Activated T-helper 2 cell treated with anti-CD3 and anti-CD28 coated beads, Interferon-gamma antibody, Interleukin-2, Interleukin-4, amounts not matched to agents 10 μg/mL and 5 μg/mL and 100 μg/mL, durations not matched to agents 14 hours and 24 hours and 36 hours (primary cell): ENCODE measurements at regions not wholly inside any gene's neighbourhood (a gene's known extent, or its start where the extent isn't known, plus 50 kb on each side); places are given as distances from the start of the nearest gene placed in this dataset.
A peak's percentile ranks its signal among the peaks of the same experiment; 100 is the strongest.

Experiments used
- DNase-seq: peaks from one replicate; pipeline ENCODE4 v3.0.0; 2021; ENCODE audit warnings: low spot score
- H3K27ac Mint-ChIP-seq: one replicate; pipeline ENCODE4 v1.8.0; 2021; ENCODE audit warnings: mixed read lengths
- H3K27me3 Mint-ChIP-seq: one replicate; pipeline ENCODE4 v1.8.0; 2021; ENCODE audit warnings: low read depth, mixed read lengths
- H3K36me3 Mint-ChIP-seq: one replicate; pipeline ENCODE4 v1.8.0; 2021; ENCODE audit warnings: low read depth, mixed read lengths
- H3K4me1 Mint-ChIP-seq: one replicate; pipeline ENCODE4 v1.8.0; 2021; ENCODE audit warnings: low read depth, mixed read lengths
- H3K4me3 Mint-ChIP-seq: one replicate; pipeline ENCODE4 v1.8.0; 2021; ENCODE audit warnings: low read depth, mild to moderate bottlenecking, moderate library complexity, mixed read lengths
- H3K9me3 Mint-ChIP-seq: one replicate; pipeline ENCODE4 v1.8.0; 2021; ENCODE audit warnings: mixed read lengths
- intact Hi-C: fragments of 100-400 bp; cut with micrococcal nuclease; formaldehyde crosslinking; loops from one replicate; pipeline ENCODE4 v1.15.1; 2023

- Mint-ChIP-seq H3K4me1 (peaks cover 14% of the 10 kb centered on the region), H3K36me3 (no peaks in the 10 kb centered on the region), H3K27me3 (peaks cover 32% of the 10 kb centered on the region), H3K27ac (no peak overlapping the region), H3K9me3 (peaks cover 2% of the 10 kb centered on the region), H3K4me3 (no peak overlapping the region)
- intact Hi-C loops, result no loop called here
- DNase-seq, result no peak
Measured at GRCh38 chr4:56286763-56287162, 100.5 kb downstream of the AASDH start.

- Mint-ChIP-seq H3K4me1 (no peaks in the 10 kb centered on the region), H3K9me3 (no peaks in the 10 kb centered on the region), H3K36me3 (no peaks in the 10 kb centered on the region), H3K27ac (no peak overlapping the region), H3K27me3 (peaks cover 8% of the 10 kb centered on the region), H3K4me3 (no peak overlapping the region)
- no peak for DNase-seq
- intact Hi-C loops, result no loop called here
Measured at GRCh38 chr4:56283375-56283774, 103.9 kb downstream of the AASDH start.

- Mint-ChIP-seq H3K9me3 (no peaks in the 10 kb centered on the region), H3K4me3 (no peak overlapping the region), H3K36me3 (no peaks in the 10 kb centered on the region), H3K27ac (no peak overlapping the region), H3K4me1 (no peaks in the 10 kb centered on the region), H3K27me3 (peaks cover 5% of the 10 kb centered on the region)
- intact Hi-C loops, result no loop called here
- DNase-seq, result no peak
Measured at GRCh38 chr4:56282004-56282403, 105.3 kb downstream of the AASDH start.

GRCh38 chr4:56276547-56276946, 110.7 kb downstream of the AASDH start:
- Mint-ChIP-seq H3K27me3 (peaks cover 22% of the 10 kb centered on the region), H3K4me1 (peaks cover 1% of the 10 kb centered on the region), H3K4me3 (no peak overlapping the region), H3K9me3 (no peaks in the 10 kb centered on the region), H3K36me3 (no peaks in the 10 kb centered on the region), H3K27ac (no peak overlapping the region)
- intact Hi-C loops, result no loop called here
- no peak for DNase-seq

- Mint-ChIP-seq H3K36me3 (no peaks in the 10 kb centered on the region), H3K4me1 (peaks cover 1% of the 10 kb centered on the region), H3K27me3 (peaks cover 22% of the 10 kb centered on the region), H3K9me3 (no peaks in the 10 kb centered on the region), H3K4me3 (no peak overlapping the region), H3K27ac (no peak overlapping the region)
- intact Hi-C loops, result no loop called here
- no peak for DNase-seq
Measured at GRCh38 chr4:56273391-56273790, 113.9 kb downstream of the AASDH start.

- DNase-seq, result no peak
- Mint-ChIP-seq H3K4me3 (no peak overlapping the region), H3K36me3 (no peaks in the 10 kb centered on the region), H3K4me1 (peaks cover 1% of the 10 kb centered on the region), H3K9me3 (no peaks in the 10 kb centered on the region), H3K27ac (no peak overlapping the region), H3K27me3 (peaks cover 21% of the 10 kb centered on the region)
- intact Hi-C loops, result no loop called here
Measured at GRCh38 chr4:56272927-56273326, 114.4 kb downstream of the AASDH start.

- intact Hi-C loops, result no loop called here
- peaks cover 18% of the 10 kb centered on the region for H3K27me3 Mint-ChIP-seq
Measured at GRCh38 chr4:56272003-56272402, 115.3 kb downstream of the AASDH start.

GRCh38 chr4:56271131-56271530, 116.2 kb downstream of the AASDH start:
- no peak overlapping the region for H3K27ac Mint-ChIP-seq

More at GRCh38 chr4:56272003-56272402, 115.3 kb downstream of the AASDH start:
- no peaks in the 10 kb centered on the region for H3K9me3 Mint-ChIP-seq
- no peak for DNase-seq
- H3K4me1 Mint-ChIP-seq, result peaks cover 1% of the 10 kb centered on the region
- no peak overlapping the region for H3K27ac Mint-ChIP-seq
- H3K36me3 Mint-ChIP-seq, result no peaks in the 10 kb centered on the region
- H3K4me3 Mint-ChIP-seq, result no peak overlapping the region

GRCh38 chr4:56267558-56267957, 119.7 kb downstream of the AASDH start:
- no peak for DNase-seq
- H3K27ac Mint-ChIP-seq, result no peak overlapping the region
- intact Hi-C loops, result no loop called here
- peaks cover 5% of the 10 kb centered on the region for H3K36me3 Mint-ChIP-seq
- H3K9me3 Mint-ChIP-seq, result peaks cover 24% of the 10 kb centered on the region
- H3K27me3 Mint-ChIP-seq, result peaks cover 7% of the 10 kb centered on the region
- no peaks in the 10 kb centered on the region for H3K4me1 Mint-ChIP-seq
- H3K4me3 Mint-ChIP-seq, result no peak overlapping the region

More at GRCh38 chr4:56271131-56271530, 116.2 kb downstream of the AASDH start:
- Mint-ChIP-seq H3K27me3 (peaks cover 18% of the 10 kb centered on the region), H3K36me3 (no peaks in the 10 kb centered on the region), H3K9me3 (no peaks in the 10 kb centered on the region), H3K4me3 (no peak overlapping the region), H3K4me1 (peaks cover 1% of the 10 kb centered on the region)
- no peak for DNase-seq
- intact Hi-C loops, result no loop called here

- Mint-ChIP-seq H3K27me3 (peaks cover 19% of the 10 kb centered on the region), H3K4me3 (no peak overlapping the region), H3K4me1 (peaks cover 17% of the 10 kb centered on the region), H3K9me3 (peaks cover 33% of the 10 kb centered on the region), H3K27ac (no peak overlapping the region), H3K36me3 (peaks cover 5% of the 10 kb centered on the region)
- no peak for DNase-seq
- intact Hi-C loops, result loop anchor here (5.0 kb wide), 1 partner anchor 83 kb away; no protein-coding TSS in a partner anchor
Measured at GRCh38 chr4:56264873-56265272, 122.4 kb downstream of the AASDH start.

GRCh38 chr4:56261027-56261426, 126.3 kb downstream of the AASDH start:
- peaks cover 29% of the 10 kb centered on the region for H3K27me3 Mint-ChIP-seq
- H3K4me1 Mint-ChIP-seq, result peaks cover 24% of the 10 kb centered on the region
- DNase-seq, result peak; percentile 23
- H3K27ac Mint-ChIP-seq, result no peak overlapping the region
- intact Hi-C loops, result loop anchor here (2.0 to 5.0 kb wide), 2 partner anchors 28 to 79 kb away; no protein-coding TSS in a partner anchor
- peaks cover 33% of the 10 kb centered on the region for H3K9me3 Mint-ChIP-seq
- H3K4me3 Mint-ChIP-seq, result no peak overlapping the region
- peaks cover 5% of the 10 kb centered on the region for H3K36me3 Mint-ChIP-seq

- Mint-ChIP-seq H3K27ac (no peak overlapping the region), H3K4me3 (no peak overlapping the region), H3K4me1 (peaks cover 24% of the 10 kb centered on the region), H3K36me3 (peaks cover 5% of the 10 kb centered on the region), H3K27me3 (peaks cover 29% of the 10 kb centered on the region), H3K9me3 (peaks cover 33% of the 10 kb centered on the region)
- no peak for DNase-seq
- intact Hi-C loops, result loop anchor here (2.0 to 5.0 kb wide), 2 partner anchors 28 to 78 kb away; no protein-coding TSS in a partner anchor
Measured at GRCh38 chr4:56260320-56260719, 127.0 kb downstream of the AASDH start.

GRCh38 chr4:56259655-56260054, 127.6 kb downstream of the AASDH start:
- Mint-ChIP-seq H3K4me1 (peaks cover 24% of the 10 kb centered on the region), H3K36me3 (peaks cover 5% of the 10 kb centered on the region), H3K9me3 (peaks cover 29% of the 10 kb centered on the region), H3K27ac (no peak overlapping the region), H3K27me3 (peaks cover 29% of the 10 kb centered on the region), H3K4me3 (no peak overlapping the region)
- no peak for DNase-seq
- intact Hi-C loops, result loop anchor here (2.0 to 5.0 kb wide), 2 partner anchors 29 to 77 kb away; no protein-coding TSS in a partner anchor

GRCh38 chr4:56255820-56256219, 131.5 kb downstream of the AASDH start:
- intact Hi-C loops, result no loop called here
- Mint-ChIP-seq H3K4me3 (no peak overlapping the region), H3K36me3 (no peaks in the 10 kb centered on the region), H3K9me3 (no peaks in the 10 kb centered on the region), H3K27me3 (peaks cover 35% of the 10 kb centered on the region), H3K4me1 (peaks cover 15% of the 10 kb centered on the region), H3K27ac (no peak overlapping the region)
- DNase-seq, result no peak
